RKO (cell line): ENCODE measurements at regions not wholly inside any gene's neighbourhood (a gene's known extent, or its start where the extent isn't known, plus 50 kb on each side); places are given as distances from the start of the nearest gene placed in this dataset.
"Not testable (repeated sequence)": the region's sequence is repeated elsewhere in the genome, so short reads cannot be mapped to it uniquely, and the experiment has no call there.

Experiments used
- DNase-seq: peaks from one replicate; pipeline ENCODE4 v3.0.0-alpha.2; 2016; ENCODE audit warnings: low spot score

- not testable (repeated sequence) for DNase-seq
Observed at GRCh38 chr4:55696424-55696823, 60.3 kb upstream of the NMU start.

- DNase-seq, result no peak
Observed at GRCh38 chr4:55706541-55706940, 70.4 kb upstream of the NMU start.

- DNase-seq, result no peak
Observed at GRCh38 chr4:55707507-55707906, 71.4 kb upstream of the NMU start.

- not testable (repeated sequence) for DNase-seq
Observed at GRCh38 chr4:55707991-55708390, 71.9 kb upstream of the NMU start.

GRCh38 chr4:55712835-55713234 is 76.7 kb upstream of the NMU start:
- DNase-seq, result not testable (repeated sequence)

- DNase-seq, result no peak
Observed at GRCh38 chr4:55721651-55722050, 85.6 kb upstream of the NMU start.

- no peak for DNase-seq
Observed at GRCh38 chr4:55722132-55722531, 86.0 kb upstream of the NMU start.

- DNase-seq, result no peak
Observed at GRCh38 chr4:55723403-55723802, 87.3 kb upstream of the NMU start.

GRCh38 chr4:55725057-55725456 is 89.0 kb upstream of the NMU start:
- DNase-seq, result no peak

GRCh38 chr4:55727746-55728145 is 91.6 kb upstream of the NMU start:
- DNase-seq, result no peak

GRCh38 chr4:55729351-55730279 is 90.0 kb upstream of the EXOC1L start:
- DNase-seq, result no peak

GRCh38 chr4:55730280-55730931 is 89.2 kb upstream of the EXOC1L start:
- no peak for DNase-seq

- DNase-seq, result no peak
Observed at GRCh38 chr4:55731959-55732358, 87.6 kb upstream of the EXOC1L start.

GRCh38 chr4:55732864-55733263 is 86.7 kb upstream of the EXOC1L start:
- DNase-seq, result no peak

GRCh38 chr4:55733932-55734331 is 85.7 kb upstream of the EXOC1L start:
- peak; percentile 73 for DNase-seq

- DNase-seq, result peak; percentile 27
Observed at GRCh38 chr4:55736605-55737183, 82.9 kb upstream of the EXOC1L start.

GRCh38 chr4:55742655-55743202 is 76.9 kb upstream of the EXOC1L start:
- no peak for DNase-seq

- no peak for DNase-seq
Observed at GRCh38 chr4:55744369-55744768, 75.2 kb upstream of the EXOC1L start.

GRCh38 chr4:55745014-55745413 is 74.6 kb upstream of the EXOC1L start:
- DNase-seq, result no peak

- DNase-seq, result no peak
Observed at GRCh38 chr4:55747793-55748192, 71.8 kb upstream of the EXOC1L start.

GRCh38 chr4:55749666-55750065 is 69.9 kb upstream of the EXOC1L start:
- no peak for DNase-seq

- no peak for DNase-seq
Observed at GRCh38 chr4:55752810-55753209, 66.8 kb upstream of the EXOC1L start.

GRCh38 chr4:55753856-55754255 is 65.7 kb upstream of the EXOC1L start:
- peak; percentile 11 for DNase-seq
